K562 (cell line): ENCODE measurements at regions not wholly inside any gene's neighbourhood (a gene's known extent, or its start where the extent isn't known, plus 50 kb on each side); places are given as distances from the start of the nearest gene placed in this dataset.

ENCODE experiments used
- ATAC-seq: fragments of 200-7000 bp; cut with Tn5 transposase; 3 replicates; pipeline ENCODE4 v1.9.1; 2020; ENCODE audit warnings: moderate library complexity
- BruUV-seq: library from RNA; stranded (reverse); fragments of 400-500 nt; replicated peaks from 2 replicates; lab custom pipeline; 2021; lab: Mats Ljungman, UMichigan
- CTCF ChIA-PET: fragments of 300-600 bp; formaldehyde crosslinking; extraction: SDS; loops from one replicate; lab custom pipeline; 2021; ENCODE audit warnings: low intra/inter-chr PET ratio; lab: Yijun Ruan, JAX
- POLR2A ChIA-PET: fragments of 300-600, 350-650 bp; sonication (Branson Sonifier 250); formaldehyde crosslinking; extraction: SDS; loops from one replicate; lab custom pipeline; 2021; ENCODE audit warnings: antibody characterized with exemption, inconsistent platforms; lab: Yijun Ruan, JAX
- DNase-seq, 4 experiments: peaks; one replicate each; pipeline versions ENCODE4 v3.0.0 to v3.0.0-alpha.2; 2011 to 2018; ENCODE audit warnings: low spot score in 3 of 4, mixed read lengths in 3 of 4; ENCODE audit errors: extremely low read depth in 1 of 4
- FAIRE-seq: peaks from 2 replicates; lab custom pipeline; 2011; peaks lifted over from hg19 to GRCh38; lab: Jason Lieb, UNC
- H2AFZ ChIP-seq: 2 replicates; pipeline ENCODE4 v1.6.0; 2011; ENCODE audit warnings: low read depth, low read length, control low read depth, inconsistent platforms
- H3K27ac ChIP-seq: fragments of 200-600 bp; 3 replicates; pipeline ENCODE4 v1.8.0; 2011; ENCODE audit warnings: low read depth, mild to moderate bottlenecking, control low read depth, inconsistent platforms, low read length, moderate library complexity, mixed read lengths; ENCODE audit errors: extremely low read depth
- H3K27me3 ChIP-seq, 2 experiments: fragments of 300-600 bp in 1 of 2; 2 replicates in 1 of 2; 3 replicates in 1 of 2; pipeline versions ENCODE4 v1.6.0 to v1.8.0; 2011; ENCODE audit warnings: inconsistent platforms in 2 of 2, low read length in 2 of 2, mild to moderate bottlenecking in 1 of 2, mixed read lengths in 1 of 2, moderate library complexity in 1 of 2; ENCODE audit not compliant: control insufficient read depth in 2 of 2, insufficient read depth in 2 of 2
- H3K36me3 ChIP-seq: fragments of 300-600 bp; 3 replicates; pipeline ENCODE4 v1.8.0; 2011; ENCODE audit warnings: mild to moderate bottlenecking, low read length, inconsistent platforms; ENCODE audit not compliant: control insufficient read depth, insufficient read depth
- H3K4me1 ChIP-seq, 2 experiments: fragments of 200-600 bp in 1 of 2; replicated peaks in 1 of 2; 2 replicates in 1 of 2; 3 replicates in 1 of 2; pipeline versions ENCODE4 v1.5.1 to v1.8.0; 2011; ENCODE audit warnings: inconsistent platforms in 2 of 2, low read length in 2 of 2, mild to moderate bottlenecking in 1 of 2, mixed read lengths in 1 of 2, moderate library complexity in 1 of 2; ENCODE audit not compliant: control insufficient read depth in 2 of 2, insufficient read depth in 2 of 2
- H3K4me2 ChIP-seq: 2 replicates; pipeline ENCODE4 v1.6.1; 2011; ENCODE audit warnings: low read length, control low read depth, inconsistent platforms, mixed read lengths; ENCODE audit not compliant: insufficient read depth
- H3K4me3 ChIP-seq: fragments of 200-600 bp; sonication (generic), shearing (Covaris generic); 2 replicates; pipeline ENCODE4 v1.5.1; 2016; ENCODE audit warnings: control low read depth, inconsistent platforms
- H3K79me2 ChIP-seq: fragments of 200-600 bp; 3 replicates; pipeline ENCODE4 v1.8.0; 2011; ENCODE audit warnings: low read length, inconsistent platforms; ENCODE audit not compliant: control insufficient read depth, insufficient read depth
- H3K9ac ChIP-seq, 2 experiments: 2 replicates each; pipeline versions ENCODE4 v1.6.0 to v1.6.1; 2011; ENCODE audit warnings: low read depth in 2 of 2, low read length in 2 of 2, control low read depth in 1 of 2, inconsistent platforms in 1 of 2, mild to moderate bottlenecking in 1 of 2, mixed read lengths in 1 of 2; ENCODE audit not compliant: insufficient read depth in 1 of 2
- H3K9me1 ChIP-seq: one replicate; pipeline ENCODE4 v1.6.0; 2011; ENCODE audit warnings: inconsistent platforms, mild to moderate bottlenecking, low read length, moderate library complexity; ENCODE audit not compliant: control insufficient read depth, insufficient read depth
- H3K9me3 ChIP-seq: replicated peaks from 2 replicates; pipeline ENCODE4 v1.5.1; 2011; ENCODE audit warnings: low read depth, low read length, inconsistent platforms; ENCODE audit not compliant: control insufficient read depth, insufficient read depth
- H4K20me1 ChIP-seq: replicated peaks from 2 replicates; pipeline ENCODE4 v1.6.1; 2011; ENCODE audit warnings: low read length, inconsistent platforms, mixed read lengths; ENCODE audit not compliant: control insufficient read depth, insufficient read depth
- ATF1 ChIP-seq, 2 experiments: fragments of 450-650 bp in 1 of 2; IDR thresholded peaks; 2 replicates each; pipeline ENCODE4 v1.6.1; 2016; ENCODE audit warnings: missing compliant biosample characterization in 1 of 2, missing genetic modification characterization in 1 of 2
- CCNT2 ChIP-seq: IDR thresholded peaks from 2 replicates; pipeline ENCODE4 v1.6.1; 2011; ENCODE audit warnings: borderline replicate concordance, low read depth, mild to moderate bottlenecking, moderate library complexity, mixed read lengths, low read length; ENCODE audit not compliant: insufficient read length; ENCODE audit errors: extremely low read depth
- ETS1 ChIP-seq: conservative IDR thresholded peaks from 2 replicates; pipeline ENCODE4 v1.6.1; 2011; ENCODE audit warnings: low read depth, mild to moderate bottlenecking, low read length; ENCODE audit not compliant: control insufficient read depth
- GABPB1 ChIP-seq: sonication (generic); formaldehyde crosslinking; IDR thresholded peaks from 2 replicates; pipeline ENCODE4 v1.8.0; 2022; ENCODE audit warnings: mild to moderate bottlenecking, missing genetic modification reagents
- OTX1 ChIP-seq: fragments of 450-650 bp; formaldehyde crosslinking; IDR thresholded peaks from 2 replicates; pipeline ENCODE4 v1.4.0; 2022; ENCODE audit warnings: mild to moderate bottlenecking
- PREB ChIP-seq: sonication (generic); formaldehyde crosslinking; IDR thresholded peaks from 2 replicates; pipeline ENCODE4 v1.8.1; 2023; ENCODE audit warnings: mild to moderate bottlenecking, missing genetic modification reagents
- WGBS: fragments of 100-300 bp; shearing (Covaris generic); methylation state at CpG from one replicate; pipeline ENCODE4 v1.1.6; 2016; ENCODE audit warnings: low coverage, mixed read lengths; ENCODE audit not compliant: insufficient coverage; ENCODE audit errors: missing lambda C conversion rate; 5-methylcytosine and 5-hydroxymethylcytosine counted together
- in situ Hi-C: fragments of 300-500 bp; cut with MboI; formaldehyde crosslinking; loops from 4 replicates; pipeline ENCODE4 v1.15.0; 2018; ENCODE audit warnings: inconsistent platforms, mixed read lengths
- intact Hi-C: fragments of 100-400 bp; cut with micrococcal nuclease; formaldehyde crosslinking; loops from 2 replicates; pipeline ENCODE4 v1.14.2; 2022
- TF ChIP-seq, protein P1 (sequence below): fragments of 250-450 bp; sonication (Bioruptor Pico); IDR thresholded peaks from 2 replicates; pipeline ENCODE4 v1.8.0; 2021; ENCODE audit warnings: borderline replicate concordance, mild to moderate bottlenecking, moderate library complexity; ENCODE audit not compliant: poor library complexity, severe bottlenecking

- TF ChIP-seq GABPB1 (CRISPR knock-in tag) (no peak), PREB (no peak), ATF1 (CRISPR knock-in tag; IDR thresholded peaks at IDR 0.05) (no peak), ATF1 (tag; IDR thresholded peaks at IDR 0.05) (no peak), OTX1 (CRISPR knock-in tag) (no peak), CCNT2 (no peak), ETS1 (no peak)
- TF ChIP-seq, protein P1, sequence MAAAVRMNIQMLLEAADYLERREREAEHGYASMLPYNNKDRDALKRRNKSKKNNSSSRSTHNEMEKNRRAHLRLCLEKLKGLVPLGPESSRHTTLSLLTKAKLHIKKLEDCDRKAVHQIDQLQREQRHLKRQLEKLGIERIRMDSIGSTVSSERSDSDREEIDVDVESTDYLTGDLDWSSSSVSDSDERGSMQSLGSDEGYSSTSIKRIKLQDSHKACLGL (CRISPR knock-in tag), result no peak
- TF ChIP-seq, all 486 proteins: peak for 0
- Histone ChIP-seq H4K20me1 (no peaks in the 10 kb centered on the region; the same call in 1 of the 2 replicates), H3K36me3 (no peaks in the 10 kb centered on the region), H3K4me1 (peaks cover 0 to 8% of the 10 kb centered on the region in 2 experiments; a peak in 1 of 5 replicates), H3K79me2 (no peaks in the 10 kb centered on the region), H3K4me2 (no peak overlapping the region), H3K9me1 (no peaks in the 10 kb centered on the region), H3K9me3 (0 out of 2 replicates have a peak, but pooled peaks cover 4% of the 10 kb centered on the region), H3K27ac (no peak overlapping the region), H3K4me3 (no peak overlapping the region), H2AFZ (no peak overlapping the region), H3K9ac (no peak overlapping the region), H3K27me3 (peaks cover 11 to 34% of the 10 kb centered on the region in 2 experiments; a peak in 4 of 5 replicates)
- BruUV-seq, result no TSS peak
- intact Hi-C loops, result no loop called here
- WGBS, result 13% methylated on average over 10 of the region's 10 CpGs
- POLR2A ChIA-PET, result interaction anchor here (0.6 kb wide), 1 partner anchor 1096 kb away, joined by 3 read pairs; no protein-coding TSS in a partner anchor
- in situ Hi-C loops, result no loop called here
- DNase-seq (no peak), ATAC-seq (no peak), FAIRE-seq (no peak)
- CTCF ChIA-PET, result no interaction called here
Observed at GRCh38 chr6:170182781-170183120, 108.1 kb downstream of the DLL1 start.
